Endometrial microvascular endothelial cells (primary cell): ENCODE measurements at regions not wholly inside any gene's neighbourhood (a gene's known extent, or its start where the extent isn't known, plus 50 kb on each side); places are given as distances from the start of the nearest gene placed in this dataset.

Source experiments
- in situ Hi-C: cut with HindIII; loops from 2 replicates; pipeline ENCODE4 v1.10.0; 2017; ENCODE audit warnings: low sequenced_read_pairs, low pct_unique_long_range_greater_than_20kb; ENCODE audit errors: inconsistent ontology term

GRCh38 chr5:171688696-171689495 is 96.7 kb upstream of the SMIM23 start:
- in situ Hi-C loops, result no loop called here

GRCh38 chr5:171689853-171690417 is 95.7 kb upstream of the SMIM23 start:
- in situ Hi-C loops, result no loop called here

DNA sequence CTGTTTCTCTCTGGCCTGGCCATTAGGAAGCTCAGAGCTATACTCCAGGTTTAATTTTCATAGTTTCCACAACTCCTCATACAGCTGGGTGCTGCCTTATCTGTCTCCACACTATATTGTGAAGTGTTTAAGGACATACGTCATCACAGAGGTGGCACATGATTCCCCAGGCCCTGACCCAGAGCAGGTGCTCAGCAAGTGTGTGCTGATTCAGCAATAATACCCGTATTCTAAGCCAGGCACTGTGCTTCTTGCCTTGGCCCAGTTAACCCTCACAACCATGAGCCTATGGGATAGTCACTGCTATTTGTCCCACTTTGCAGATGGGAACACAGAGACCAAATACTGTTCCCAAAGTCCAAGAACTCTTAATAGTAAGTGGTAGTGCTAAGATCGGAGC is 93.5 kb upstream of the SMIM23 start:
- in situ Hi-C loops, result no loop called here

GRCh38 chr5:171692936-171693335 is 92.7 kb upstream of the SMIM23 start:
- in situ Hi-C loops, result no loop called here

DNA sequence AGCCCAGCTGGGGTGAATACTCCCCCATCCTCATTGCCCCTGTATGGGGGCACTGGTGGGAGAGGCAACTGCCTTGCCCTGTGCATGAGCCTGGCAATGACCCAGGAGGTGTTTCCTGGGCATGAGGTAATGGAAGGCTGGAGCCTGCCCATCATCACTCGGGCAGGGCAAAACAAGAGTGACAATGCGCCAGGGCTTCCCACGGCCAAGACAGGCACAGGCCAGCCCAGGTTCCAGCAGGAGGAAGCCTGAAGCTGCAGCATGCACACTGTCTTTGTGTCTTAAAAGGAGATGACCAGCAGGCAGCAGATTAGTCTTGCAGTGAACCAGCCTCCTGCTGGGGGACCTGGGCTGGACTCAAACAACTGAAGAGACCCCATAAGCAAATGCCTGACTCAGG is 92.2 kb upstream of the SMIM23 start:
- in situ Hi-C loops, result no loop called here

DNA sequence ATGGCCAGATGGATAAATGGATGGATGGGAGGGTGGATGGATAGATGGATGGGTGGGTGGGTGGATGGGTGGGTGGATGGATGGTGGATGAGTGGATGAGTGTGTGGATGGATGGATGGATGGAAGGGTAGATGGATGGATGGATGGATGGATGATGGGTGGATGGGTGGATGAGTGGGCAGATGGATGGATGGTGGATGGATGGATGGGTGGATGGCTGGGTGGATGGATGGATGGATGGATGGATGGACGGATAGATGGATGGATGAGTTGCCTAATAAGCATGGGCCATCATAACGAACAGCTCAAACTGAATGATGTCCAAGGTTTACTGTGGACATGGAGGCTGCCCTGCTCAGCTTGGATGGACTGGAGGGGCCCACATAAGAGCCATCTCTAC is 89.8 kb upstream of the SMIM23 start:
- in situ Hi-C loops, result no loop called here

DNA sequence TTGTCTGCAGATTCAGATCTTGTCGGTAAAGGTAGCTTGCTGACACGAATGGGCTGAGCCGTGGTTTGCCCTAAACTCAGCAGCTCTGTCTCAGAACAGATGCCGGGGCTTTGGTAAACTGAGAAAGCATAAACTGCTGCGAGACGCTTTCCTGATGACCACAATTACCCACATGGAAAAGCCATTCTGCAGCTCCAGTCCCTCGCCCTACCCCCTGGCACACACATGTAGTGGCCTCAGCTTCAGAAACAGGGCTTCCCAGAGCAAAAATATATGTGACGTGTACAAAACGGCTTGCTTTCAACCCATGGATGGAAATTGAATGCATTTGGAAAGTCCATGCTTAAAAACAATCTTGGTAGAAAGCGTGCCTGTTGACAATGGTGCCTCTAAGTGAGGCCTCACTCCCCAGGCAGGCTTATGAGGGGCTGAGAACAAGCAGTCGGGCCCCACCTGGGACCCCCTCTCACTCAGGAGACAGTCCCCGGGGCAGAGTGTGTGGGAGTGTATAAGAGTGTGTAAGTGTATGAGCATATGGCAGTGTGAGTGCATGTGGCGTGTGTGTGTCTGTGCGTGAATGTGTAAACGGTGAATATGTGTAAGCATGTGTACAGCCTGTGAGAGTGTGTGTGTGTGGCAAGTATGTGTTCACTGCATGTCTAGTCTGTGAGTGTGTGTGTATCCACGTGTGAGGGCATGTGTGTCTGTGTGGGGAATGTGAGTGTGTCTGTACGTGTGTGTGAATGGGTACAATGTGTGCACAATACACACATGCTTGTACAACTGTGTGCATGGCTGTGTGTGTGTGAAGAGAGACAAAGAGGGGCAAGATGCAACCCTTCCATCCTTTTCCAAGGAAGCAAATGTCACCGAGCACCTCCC is 88.2 kb upstream of the SMIM23 start:
- in situ Hi-C loops, result no loop called here

GRCh38 chr5:171700318-171700912 is 85.2 kb upstream of the SMIM23 start:
- in situ Hi-C loops, result no loop called here

GRCh38 chr5:171701100-171701541 is 84.5 kb upstream of the SMIM23 start:
- in situ Hi-C loops, result no loop called here

- in situ Hi-C loops, result no loop called here
Measured at GRCh38 chr5:171702135-171702770, 83.4 kb upstream of the SMIM23 start.

DNA sequence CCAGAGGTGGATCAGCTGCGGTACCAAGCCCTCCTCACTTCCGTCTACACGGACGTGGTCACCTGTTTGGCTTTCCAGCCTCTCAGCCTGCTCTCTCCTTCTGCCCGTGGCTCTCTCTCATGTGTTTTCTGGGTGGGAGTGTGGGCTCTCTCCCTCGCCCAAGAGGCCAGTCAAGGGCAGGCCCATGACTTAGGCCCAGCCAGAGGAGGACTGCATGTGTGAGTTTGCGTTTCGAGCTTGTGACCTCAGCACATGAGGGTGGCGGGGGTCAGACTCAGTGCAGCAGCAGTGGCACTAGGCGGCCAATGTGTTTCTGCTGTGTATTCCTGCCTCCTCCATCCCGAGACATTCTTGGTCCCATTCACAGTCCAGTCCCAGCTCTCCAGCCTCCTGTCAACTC is 82.5 kb upstream of the SMIM23 start:
- in situ Hi-C loops, result no loop called here

DNA sequence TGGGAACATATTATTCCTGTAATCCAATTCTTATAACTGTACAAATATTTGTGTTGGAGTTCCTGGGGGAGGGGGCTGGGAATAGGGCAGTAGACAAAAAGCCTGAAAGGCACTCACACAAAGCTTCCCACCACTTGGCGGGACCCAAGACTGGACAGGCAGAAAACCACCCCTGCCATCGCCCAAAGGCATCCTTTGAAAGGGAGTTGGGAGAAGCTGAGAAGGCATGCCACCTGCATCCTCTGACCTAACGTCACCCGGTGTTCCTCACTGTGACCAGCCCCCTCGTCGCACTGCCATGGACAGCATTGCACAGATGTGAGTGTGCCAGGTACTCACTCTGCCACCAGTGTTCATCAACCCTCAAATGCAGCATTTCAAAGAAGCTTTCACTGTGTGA is 80.6 kb upstream of the SMIM23 start:
- in situ Hi-C loops, result no loop called here

GRCh38 chr5:171705830-171706468 is 79.7 kb upstream of the SMIM23 start:
- in situ Hi-C loops, result no loop called here

GRCh38 chr5:171706736-171707441 is 78.7 kb upstream of the SMIM23 start:
- in situ Hi-C loops, result no loop called here

DNA sequence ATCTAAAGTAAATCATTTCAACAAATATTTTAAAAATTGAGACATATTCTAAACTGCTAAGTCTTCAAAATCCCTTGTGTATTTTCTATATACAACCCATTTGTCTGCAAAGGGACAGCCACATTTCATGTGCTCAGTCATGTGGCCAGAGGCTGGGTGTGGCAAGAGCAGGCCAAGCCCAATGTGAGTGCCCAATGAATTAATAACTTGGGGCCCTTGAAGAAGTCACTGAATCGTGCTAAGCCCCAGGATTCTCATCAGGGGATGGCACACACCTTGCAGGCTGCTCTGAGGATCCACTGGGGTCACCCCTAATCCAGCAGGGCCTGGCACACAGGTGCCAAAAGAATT is 78.2 kb upstream of the SMIM23 start:
- in situ Hi-C loops, result no loop called here

- in situ Hi-C loops, result no loop called here
Measured at GRCh38 chr5:171709930-171710329, 75.7 kb upstream of the SMIM23 start.

DNA sequence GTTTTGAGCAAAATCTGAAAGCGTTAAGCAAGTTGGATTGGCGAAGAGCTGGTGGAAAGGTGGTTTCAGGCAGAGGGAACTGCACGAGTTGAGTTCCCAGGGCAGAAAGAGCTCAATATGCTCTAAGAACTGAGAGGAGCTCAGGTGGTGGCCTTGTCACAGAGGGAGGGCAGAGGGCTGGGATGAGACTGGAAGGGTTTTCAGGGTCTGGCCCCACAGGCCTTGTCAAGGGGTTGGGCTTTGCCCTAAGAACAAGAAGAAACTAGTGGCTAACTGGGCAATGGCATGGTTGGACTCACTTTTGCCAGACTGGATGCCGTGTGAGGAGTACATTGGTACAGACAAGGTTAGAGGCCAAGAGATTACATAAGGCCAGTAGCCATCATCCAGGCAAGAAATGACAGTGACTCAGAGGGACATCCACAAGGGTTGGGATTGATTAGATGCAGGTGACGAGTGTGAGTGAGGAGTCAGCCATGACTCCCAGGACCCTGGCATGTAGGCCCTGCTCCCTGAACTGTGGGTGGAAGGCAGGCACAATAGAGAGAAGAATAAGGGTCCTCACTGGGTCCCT is 75.1 kb upstream of the SMIM23 start:
- in situ Hi-C loops, result no loop called here

- in situ Hi-C loops, result no loop called here
Measured at GRCh38 chr5:171711571-171711970, 74.0 kb upstream of the SMIM23 start.
